GM23248 (cell line): ENCODE measurements at regions not wholly inside any gene's neighbourhood (a gene's known extent, or its start where the extent isn't known, plus 50 kb on each side); places are given as distances from the start of the nearest gene placed in this dataset.

Experiments used
- DNase-seq: peaks from one replicate; pipeline ENCODE4 v3.0.0-alpha.2; 2015
- H2AFZ ChIP-seq: fragments of 200-600 bp; sonication (generic); 2 replicates; pipeline ENCODE4 v1.6.1; 2016; ENCODE audit warnings: antibody characterized with exemption
- H3F3A ChIP-seq: fragments of 200-600 bp; sonication (generic); 2 replicates; pipeline ENCODE4 v1.6.1; 2016; ENCODE audit warnings: mild to moderate bottlenecking, antibody characterized with exemption, mixed run types; ENCODE audit not compliant: insufficient read depth
- H3K27ac ChIP-seq: fragments of 200-600 bp; sonication (generic); 2 replicates; pipeline ENCODE4 v1.5.1; 2016; ENCODE audit warnings: mild to moderate bottlenecking
- H3K27me3 ChIP-seq: fragments of 200-600 bp; sonication (generic); replicated peaks from 2 replicates; pipeline ENCODE4 v1.6.1; 2016; ENCODE audit warnings: mild to moderate bottlenecking; ENCODE audit not compliant: insufficient read depth
- H3K36me3 ChIP-seq: fragments of 200-600 bp; sonication (generic); 2 replicates; pipeline ENCODE4 v1.6.1; 2016; ENCODE audit warnings: low read depth, mild to moderate bottlenecking
- H3K4me1 ChIP-seq: fragments of 200-600 bp; sonication (generic); 2 replicates; pipeline ENCODE4 v1.6.1; 2016; ENCODE audit warnings: mild to moderate bottlenecking; ENCODE audit not compliant: insufficient read depth
- H3K4me2 ChIP-seq: fragments of 200-600 bp; sonication (generic); one replicate; pipeline ENCODE4 v1.6.1; 2016; ENCODE audit warnings: mild to moderate bottlenecking; ENCODE audit not compliant: unreplicated experiment
- H3K4me3 ChIP-seq: fragments of 200-600 bp; sonication (generic); 2 replicates; pipeline ENCODE4 v1.5.1; 2016; ENCODE audit warnings: mild to moderate bottlenecking
- H3K79me2 ChIP-seq: fragments of 200-600 bp; sonication (generic); 2 replicates; pipeline ENCODE4 v1.6.1; 2016; ENCODE audit warnings: mild to moderate bottlenecking; ENCODE audit not compliant: insufficient read depth
- H3K9ac ChIP-seq: fragments of 200-600 bp; sonication (generic); 2 replicates; pipeline ENCODE4 v1.6.1; 2016; ENCODE audit warnings: mild to moderate bottlenecking
- H3K9me2 ChIP-seq: fragments of 200-600 bp; sonication (generic); 2 replicates; pipeline ENCODE4 v1.6.1; 2016; ENCODE audit warnings: mixed run types, mild to moderate bottlenecking, moderate library complexity; ENCODE audit not compliant: insufficient read depth
- H3K9me3 ChIP-seq: fragments of 200-600 bp; sonication (generic); one replicate; pipeline ENCODE4 v1.6.1; 2017; ENCODE audit warnings: low read depth
- H4K20me1 ChIP-seq: fragments of 200-600 bp; sonication (generic); 2 replicates; pipeline ENCODE4 v1.6.0; 2016; ENCODE audit not compliant: insufficient read depth
- EZH2 ChIP-seq: fragments of 200-600 bp; sonication (generic); IDR thresholded peaks from 2 replicates; pipeline ENCODE4 v1.6.1; 2018; ENCODE audit warnings: antibody characterized with exemption, mild to moderate bottlenecking; ENCODE audit not compliant: insufficient read depth, poor library complexity, severe bottlenecking
- EZH2phosphoT487 ChIP-seq: fragments of 200-600 bp; sonication (generic); IDR thresholded peaks from 2 replicates; pipeline ENCODE4 v1.6.1; 2018; ENCODE audit warnings: antibody characterized with exemption, moderate library complexity, mild to moderate bottlenecking, low read depth; ENCODE audit not compliant: insufficient read depth
- WGBS, 2 experiments: methylation state at CpG; one replicate each; pipeline ENCODE4 v1.1.6; 2015 to 2017; ENCODE audit warnings: low lambda C conversion rate in 2 of 2, low coverage in 1 of 2; ENCODE audit errors: missing lambda C conversion rate in 2 of 2; 5-methylcytosine and 5-hydroxymethylcytosine counted together
- in situ Hi-C: fragments of 300-500 bp; cut with MboI; formaldehyde crosslinking; loops from 2 replicates; pipeline ENCODE4 v1.15.0; 2020

DNA sequence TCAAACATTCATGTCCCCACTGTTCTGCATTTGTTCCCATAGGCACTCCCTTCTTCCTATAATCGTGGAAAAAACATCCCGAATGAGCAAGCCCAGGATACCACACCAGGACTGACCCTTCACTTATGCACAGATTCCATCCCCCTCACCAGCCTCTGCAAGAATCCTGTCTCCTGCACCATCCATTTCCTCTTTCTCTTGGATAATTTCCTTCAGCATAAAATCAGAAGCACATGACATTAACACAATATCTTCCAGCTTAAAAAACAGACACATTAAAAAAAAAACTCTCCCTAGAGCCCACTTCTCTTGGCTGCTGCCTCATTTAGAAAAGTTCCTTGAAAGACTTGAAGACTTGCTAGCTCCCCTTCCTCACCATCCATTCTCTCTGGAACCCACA lies 120.9 kb upstream of the CPSF6 start:
- Histone ChIP-seq H3K27me3 (no peaks in the 10 kb centered on the region), H3K4me3 (no peak overlapping the region), H3K4me2 (no peak overlapping the region), H3K9me2 (no peaks in the 10 kb centered on the region), H2AFZ (no peak overlapping the region), H4K20me1 (no peaks in the 10 kb centered on the region), H3K36me3 (no peaks in the 10 kb centered on the region), H3F3A (no peaks in the 10 kb centered on the region), H3K79me2 (no peaks in the 10 kb centered on the region), H3K27ac (no peak overlapping the region), H3K9ac (no peak overlapping the region), H3K4me1 (no peaks in the 10 kb centered on the region), H3K9me3 (no peaks in the 10 kb centered on the region)
- no peak for DNase-seq
- in situ Hi-C loops: no loop called here
- WGBS, 2 experiments: 27% methylated on average over 2 of the region's 2 CpGs
- no peak for TF ChIP-seq EZH2
- no peak for TF ChIP-seq EZH2phosphoT487

DNA sequence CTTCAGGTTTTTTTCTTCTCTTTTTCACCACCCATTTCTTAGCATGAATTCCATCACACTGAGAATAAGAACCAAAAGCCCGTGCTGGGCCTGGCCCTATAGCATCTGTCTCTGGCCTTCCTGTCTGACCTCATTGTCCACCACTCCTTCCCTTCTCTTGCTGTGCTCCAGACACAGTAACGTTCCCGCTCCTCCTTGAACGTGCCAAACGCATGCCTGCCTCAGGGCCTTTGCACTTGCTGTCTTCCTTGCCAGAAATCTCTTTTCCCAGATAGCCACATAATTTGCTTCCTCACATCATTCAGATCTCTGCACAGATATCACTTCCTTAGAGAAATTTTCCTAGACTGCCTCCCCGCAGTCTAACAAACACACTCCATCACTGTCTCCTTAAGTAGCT lies 119.6 kb upstream of the CPSF6 start:
- H4K20me1 ChIP-seq: no peaks in the 10 kb centered on the region
- no peaks in the 10 kb centered on the region for H3F3A ChIP-seq
- no peaks in the 10 kb centered on the region for H3K79me2 ChIP-seq
- WGBS, 2 experiments: 79 to 88% methylated on average over 6 of the region's 6 CpGs
- H3K9me2 ChIP-seq: no peaks in the 10 kb centered on the region
- no peak overlapping the region for H3K4me3 ChIP-seq
- no peaks in the 10 kb centered on the region for H3K9me3 ChIP-seq
- in situ Hi-C loops: no loop called here
- 0 out of 2 replicates have a peak, but pooled peaks cover 4% of the 10 kb centered on the region for H3K27me3 ChIP-seq
- no peak overlapping the region for H3K9ac ChIP-seq
- H3K36me3 ChIP-seq: no peaks in the 10 kb centered on the region
- H3K27ac ChIP-seq: no peak overlapping the region
- no peaks in the 10 kb centered on the region for H3K4me1 ChIP-seq
- no peak for DNase-seq
- TF ChIP-seq EZH2phosphoT487 (no peak), EZH2 (no peak)
- no peak overlapping the region for H2AFZ ChIP-seq
- no peak overlapping the region for H3K4me2 ChIP-seq

- H4K20me1 ChIP-seq: no peaks in the 10 kb centered on the region
- 0 out of 2 replicates have a peak, but pooled peaks cover 7% of the 10 kb centered on the region for H3K27me3 ChIP-seq
- no peak overlapping the region for H3K4me3 ChIP-seq
- no peaks in the 10 kb centered on the region for H3K36me3 ChIP-seq
- no peak overlapping the region for H3K27ac ChIP-seq
- no peaks in the 10 kb centered on the region for H3F3A ChIP-seq
- no peak overlapping the region for H3K4me2 ChIP-seq
- no peaks in the 10 kb centered on the region for H3K9me3 ChIP-seq
- TF ChIP-seq EZH2 (no peak), EZH2phosphoT487 (no peak)
- DNase-seq: no peak
- H3K4me1 ChIP-seq: no peaks in the 10 kb centered on the region
- H3K79me2 ChIP-seq: no peaks in the 10 kb centered on the region
- in situ Hi-C loops: no loop called here
- no peak overlapping the region for H2AFZ ChIP-seq
- H3K9ac ChIP-seq: no peak overlapping the region
- H3K9me2 ChIP-seq: no peaks in the 10 kb centered on the region
- WGBS, 2 experiments: 39 to 43% methylated on average over 5 of the region's 5 CpGs
Measured at GRCh38 chr12:69120354-69120753, 119.0 kb upstream of the CPSF6 start.

DNA sequence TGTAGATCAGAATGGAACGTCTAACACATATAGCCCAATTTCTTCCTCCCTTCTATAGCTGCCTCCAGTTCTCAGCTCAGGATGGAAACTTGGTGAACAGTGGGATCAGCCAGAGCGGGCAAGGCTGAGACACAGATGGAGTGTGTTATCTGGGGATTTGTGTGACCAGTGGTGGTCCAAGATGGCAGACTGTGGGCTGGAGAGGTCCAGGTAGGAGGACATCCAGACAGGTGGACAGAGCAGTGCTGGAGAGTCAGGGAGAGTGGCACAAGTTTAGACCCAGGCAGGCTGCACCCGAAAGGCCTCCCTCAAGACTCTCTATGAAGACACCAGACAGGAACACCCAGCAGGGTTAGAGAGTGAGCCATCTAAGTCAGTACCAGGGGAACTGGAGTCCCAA lies 116.1 kb upstream of the CPSF6 start:
- Histone ChIP-seq H3K9ac (no peak overlapping the region), H3K9me2 (no peaks in the 10 kb centered on the region), H3K4me2 (no peak overlapping the region), H3K4me3 (no peak overlapping the region), H3K27ac (no peak overlapping the region), H3F3A (no peaks in the 10 kb centered on the region), H3K9me3 (no peaks in the 10 kb centered on the region), H3K27me3 (0 out of 2 replicates have a peak, but pooled peaks cover 8% of the 10 kb centered on the region), H2AFZ (no peak overlapping the region), H3K36me3 (no peaks in the 10 kb centered on the region), H3K4me1 (no peaks in the 10 kb centered on the region), H4K20me1 (no peaks in the 10 kb centered on the region), H3K79me2 (no peaks in the 10 kb centered on the region)
- TF ChIP-seq EZH2phosphoT487 (no peak), EZH2 (no peak)
- in situ Hi-C loops: no loop called here
- WGBS, 2 experiments: 60 to 72% methylated on average over 3 of the region's 3 CpGs
- DNase-seq: no peak

DNA sequence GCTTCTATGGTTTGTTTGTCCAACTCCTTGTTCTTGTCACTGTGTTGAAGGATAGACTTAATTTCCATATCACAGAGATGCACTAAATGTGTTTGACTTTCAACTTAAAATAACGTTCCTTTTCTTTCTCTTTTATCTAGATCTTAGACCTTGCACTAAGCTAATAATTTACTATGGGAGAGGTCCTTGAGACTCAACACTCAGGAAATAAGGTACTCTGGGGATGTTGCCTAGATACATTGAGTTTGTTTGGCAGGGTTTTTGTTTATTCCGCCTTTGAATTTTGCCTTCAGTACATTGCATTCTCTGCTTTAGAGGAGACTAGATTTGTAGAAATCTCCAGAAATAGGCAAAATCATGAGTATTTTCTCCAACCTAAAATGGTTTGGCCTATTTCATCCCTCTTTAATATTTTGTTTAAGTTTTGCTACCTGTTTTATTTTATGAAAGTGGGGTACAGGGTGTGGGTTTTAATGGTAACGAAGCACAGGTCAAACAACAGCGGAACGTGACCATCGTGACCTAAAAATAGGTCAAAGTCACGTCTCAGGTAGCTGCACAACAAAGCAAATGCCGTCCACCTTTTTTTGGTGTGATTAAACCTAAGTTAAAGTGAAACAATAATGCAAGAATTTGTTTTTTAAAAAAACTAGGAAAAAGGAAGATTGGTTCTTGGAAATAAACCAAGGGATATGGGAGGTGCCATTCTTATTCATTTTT lies 115.3 kb upstream of the CPSF6 start:
- H2AFZ ChIP-seq: no peak overlapping the region
- H4K20me1 ChIP-seq: no peaks in the 10 kb centered on the region
- no peaks in the 10 kb centered on the region for H3K9me3 ChIP-seq
- H3K27me3 ChIP-seq: 0 out of 2 replicates have a peak, but pooled peaks cover 8% of the 10 kb centered on the region
- no peaks in the 10 kb centered on the region for H3K4me1 ChIP-seq
- no peak overlapping the region for H3K9ac ChIP-seq
- in situ Hi-C loops: no loop called here
- H3F3A ChIP-seq: no peaks in the 10 kb centered on the region
- H3K4me3 ChIP-seq: no peak overlapping the region
- no peak for TF ChIP-seq EZH2
- TF ChIP-seq EZH2phosphoT487: no peak
- DNase-seq: no peak
- no peaks in the 10 kb centered on the region for H3K36me3 ChIP-seq
- no peak overlapping the region for H3K27ac ChIP-seq
- no peaks in the 10 kb centered on the region for H3K9me2 ChIP-seq
- WGBS, 2 experiments: 50 to 53% methylated on average over 8 of the region's 8 CpGs
- no peak overlapping the region for H3K4me2 ChIP-seq
- no peaks in the 10 kb centered on the region for H3K79me2 ChIP-seq
